DOHH2 (cell line): ENCODE measurements at regions not wholly inside any gene's neighbourhood (a gene's known extent, or its start where the extent isn't known, plus 50 kb on each side); places are given as distances from the start of the nearest gene placed in this dataset.

ENCODE experiments used
- H3F3A ChIP-seq: fragments of 200-600 bp; sonication (generic), shearing (Covaris generic); 2 replicates; pipeline ENCODE4 v1.6.0; 2016; ENCODE audit warnings: antibody characterized with exemption, mild to moderate bottlenecking; ENCODE audit not compliant: control insufficient read depth, insufficient read depth
- H3K27ac ChIP-seq: fragments of 200-600 bp; sonication (generic); 2 replicates; pipeline ENCODE4 v1.5.1; 2014; ENCODE audit warnings: low read depth, mild to moderate bottlenecking, low read length, moderate library complexity
- H3K27me3 ChIP-seq: fragments of 200-600 bp; sonication (generic); 2 replicates; pipeline ENCODE4 v1.6.1; 2014; ENCODE audit warnings: mild to moderate bottlenecking, low read length, mixed read lengths; ENCODE audit not compliant: control insufficient read depth
- H3K36me3 ChIP-seq: fragments of 200-600 bp; sonication (generic); 2 replicates; pipeline ENCODE4 v1.6.1; 2014; ENCODE audit warnings: mild to moderate bottlenecking, low read length, moderate library complexity, mixed read lengths; ENCODE audit not compliant: control insufficient read depth
- H3K4me1 ChIP-seq: fragments of 200-600 bp; sonication (generic); 2 replicates; pipeline ENCODE4 v1.6.1; 2014; ENCODE audit warnings: mild to moderate bottlenecking, low read length, mixed read lengths; ENCODE audit not compliant: control insufficient read depth
- H3K4me2 ChIP-seq: fragments of 200-600 bp; sonication (generic); 2 replicates; pipeline ENCODE4 v1.6.0; 2014; ENCODE audit warnings: mild to moderate bottlenecking, low read length, moderate library complexity
- H3K4me3 ChIP-seq: fragments of 200-600 bp; sonication (generic); 2 replicates; pipeline ENCODE4 v1.5.1; 2014; ENCODE audit warnings: mild to moderate bottlenecking, low read length, mixed read lengths
- H3K79me2 ChIP-seq: fragments of 200-600 bp; sonication (generic); 2 replicates; pipeline ENCODE4 v1.6.1; 2014; ENCODE audit warnings: mild to moderate bottlenecking, low read length, mixed read lengths; ENCODE audit not compliant: control insufficient read depth
- H3K9me2 ChIP-seq: fragments of 200-600 bp; sonication (generic); replicated peaks from 2 replicates; pipeline ENCODE4 v1.6.1; 2014; ENCODE audit warnings: mild to moderate bottlenecking, low read length, mixed read lengths; ENCODE audit not compliant: control insufficient read depth
- H3K9me3 ChIP-seq: fragments of 200-600 bp; sonication (generic); 2 replicates; pipeline ENCODE4 v1.6.1; 2014; ENCODE audit warnings: antibody characterized with exemption, low read length, mixed read lengths; ENCODE audit not compliant: control insufficient read depth, insufficient read depth
- H4K20me1 ChIP-seq: fragments of 200-600 bp; sonication (generic); 2 replicates; pipeline ENCODE4 v1.6.0; 2014; ENCODE audit warnings: low read depth, mild to moderate bottlenecking, antibody characterized with exemption, low read length, moderate library complexity; ENCODE audit not compliant: control insufficient read depth, insufficient read depth
- EZH2phosphoT487 ChIP-seq: fragments of 200-600 bp; sonication (generic); IDR thresholded peaks from 2 replicates; pipeline ENCODE4 v1.6.1; 2017; ENCODE audit warnings: borderline replicate concordance, mild to moderate bottlenecking, antibody characterized with exemption, low read length, moderate library complexity, mixed read lengths
- TF ChIP-seq, protein P1 (sequence below): fragments of 200-600 bp; sonication (generic); IDR thresholded peaks from one replicate; pipeline ENCODE4 v1.5.1; 2014; ENCODE audit warnings: antibody characterized with exemption, mild to moderate bottlenecking, low read depth, low read length; ENCODE audit not compliant: poor library complexity, severe bottlenecking

- no peaks in the 10 kb centered on the region for H3K79me2 ChIP-seq
- TF ChIP-seq EZH2phosphoT487 = no peak
- TF ChIP-seq, protein P1, sequence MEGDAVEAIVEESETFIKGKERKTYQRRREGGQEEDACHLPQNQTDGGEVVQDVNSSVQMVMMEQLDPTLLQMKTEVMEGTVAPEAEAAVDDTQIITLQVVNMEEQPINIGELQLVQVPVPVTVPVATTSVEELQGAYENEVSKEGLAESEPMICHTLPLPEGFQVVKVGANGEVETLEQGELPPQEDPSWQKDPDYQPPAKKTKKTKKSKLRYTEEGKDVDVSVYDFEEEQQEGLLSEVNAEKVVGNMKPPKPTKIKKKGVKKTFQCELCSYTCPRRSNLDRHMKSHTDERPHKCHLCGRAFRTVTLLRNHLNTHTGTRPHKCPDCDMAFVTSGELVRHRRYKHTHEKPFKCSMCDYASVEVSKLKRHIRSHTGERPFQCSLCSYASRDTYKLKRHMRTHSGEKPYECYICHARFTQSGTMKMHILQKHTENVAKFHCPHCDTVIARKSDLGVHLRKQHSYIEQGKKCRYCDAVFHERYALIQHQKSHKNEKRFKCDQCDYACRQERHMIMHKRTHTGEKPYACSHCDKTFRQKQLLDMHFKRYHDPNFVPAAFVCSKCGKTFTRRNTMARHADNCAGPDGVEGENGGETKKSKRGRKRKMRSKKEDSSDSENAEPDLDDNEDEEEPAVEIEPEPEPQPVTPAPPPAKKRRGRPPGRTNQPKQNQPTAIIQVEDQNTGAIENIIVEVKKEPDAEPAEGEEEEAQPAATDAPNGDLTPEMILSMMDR = no peak
- no peaks in the 10 kb centered on the region for H3K36me3 ChIP-seq
These were observed 96.8 kb upstream of the SLC35F1 start for GRCh38 chr6:117810269-117810668.

GRCh38 chr6:117817499-117817898, 89.6 kb upstream of the SLC35F1 start:
- H3K79me2 ChIP-seq = no peaks in the 10 kb centered on the region
- TF ChIP-seq, protein P1 = no peak
- TF ChIP-seq EZH2phosphoT487 = no peak
- no peaks in the 10 kb centered on the region for H4K20me1 ChIP-seq
- H3K27ac ChIP-seq = no peak overlapping the region
- H3K9me2 ChIP-seq = no peaks in the 10 kb centered on the region
- H3K27me3 ChIP-seq = no peaks in the 10 kb centered on the region
- no peak overlapping the region for H3K4me2 ChIP-seq
- H3K4me3 ChIP-seq = no peak overlapping the region
- H3K9me3 ChIP-seq = no peaks in the 10 kb centered on the region
- H3K4me1 ChIP-seq = no peaks in the 10 kb centered on the region
- no peaks in the 10 kb centered on the region for H3F3A ChIP-seq
- H3K36me3 ChIP-seq = no peaks in the 10 kb centered on the region

More at GRCh38 chr6:117810269-117810668, 96.8 kb upstream of the SLC35F1 start:
- no peaks in the 10 kb centered on the region for H3K9me3 ChIP-seq
- no peaks in the 10 kb centered on the region for H3K27me3 ChIP-seq
- no peak overlapping the region for H3K4me2 ChIP-seq
- H3F3A ChIP-seq = no peaks in the 10 kb centered on the region
- no peaks in the 10 kb centered on the region for H3K4me1 ChIP-seq
- H3K9me2 ChIP-seq = no peaks in the 10 kb centered on the region
- H3K4me3 ChIP-seq = no peak overlapping the region
- no peak overlapping the region for H3K27ac ChIP-seq
- no peaks in the 10 kb centered on the region for H4K20me1 ChIP-seq

GRCh38 chr6:117817992-117818391, 89.1 kb upstream of the SLC35F1 start:
- TF ChIP-seq EZH2phosphoT487 = no peak
- TF ChIP-seq, protein P1 = no peak
- Histone ChIP-seq H3K9me2 (no peaks in the 10 kb centered on the region), H3K27me3 (no peaks in the 10 kb centered on the region), H3F3A (no peaks in the 10 kb centered on the region), H3K27ac (no peak overlapping the region), H3K4me2 (no peak overlapping the region), H3K4me1 (no peaks in the 10 kb centered on the region), H3K36me3 (no peaks in the 10 kb centered on the region), H3K9me3 (no peaks in the 10 kb centered on the region), H3K79me2 (no peaks in the 10 kb centered on the region), H3K4me3 (no peak overlapping the region), H4K20me1 (no peaks in the 10 kb centered on the region)
